CD14-positive monocyte (primary cell): ENCODE measurements at regions not wholly inside any gene's neighbourhood (a gene's known extent, or its start where the extent isn't known, plus 50 kb on each side); places are given as distances from the start of the nearest gene placed in this dataset.

Experiments used
- DNase-seq, 3 donors: peaks; one replicate each; pipeline ENCODE4 v3.0.0-alpha.2; 2011 to 2022
- H2AFZ ChIP-seq: 2 replicates; pipeline ENCODE4 v1.6.0; 2012; ENCODE audit warnings: mild to moderate bottlenecking, low read depth, low read length, inconsistent platforms; ENCODE audit not compliant: insufficient read depth, poor library complexity, severe bottlenecking
- H3K27ac ChIP-seq, 2 donors: 1 replicate in 1 of 2; 2 replicates in 1 of 2; pipeline ENCODE4 v1.5.1; 2012 to 2013; ENCODE audit warnings: low read length in 2 of 2, control low read depth in 1 of 2, inconsistent platforms in 1 of 2, low read depth in 1 of 2, mild to moderate bottlenecking in 1 of 2
- H3K27me3 ChIP-seq, 2 donors: one replicate each; pipeline versions ENCODE4 v1.6.0 to v1.6.1; 2011 to 2013; ENCODE audit warnings: low read length in 2 of 2; ENCODE audit not compliant: control insufficient read depth in 2 of 2, insufficient read depth in 2 of 2
- H3K36me3 ChIP-seq, 2 donors: replicated peaks in 1 of 2; 1 replicate in 1 of 2; 2 replicates in 1 of 2; pipeline versions ENCODE4 v1.5.1 to v1.6.1; 2012 to 2013; ENCODE audit warnings: low read length in 2 of 2, control low read depth in 1 of 2, inconsistent platforms in 1 of 2, mild to moderate bottlenecking in 1 of 2; ENCODE audit not compliant: insufficient read depth in 2 of 2, control insufficient read depth in 1 of 2
- H3K4me1 ChIP-seq, 2 donors: 1 replicate in 1 of 2; 2 replicates in 1 of 2; pipeline versions ENCODE4 v1.5.1 to v1.6.1; 2012 to 2013; ENCODE audit warnings: low read length in 2 of 2, control low read depth in 1 of 2, inconsistent platforms in 1 of 2, mild to moderate bottlenecking in 1 of 2, moderate library complexity in 1 of 2; ENCODE audit not compliant: insufficient read depth in 2 of 2, control insufficient read depth in 1 of 2
- H3K4me2 ChIP-seq: replicated peaks from 2 replicates; pipeline ENCODE3; 2012; ENCODE audit warnings: low read length, moderate library complexity, mild to moderate bottlenecking; ENCODE audit not compliant: poor library complexity, severe bottlenecking; ENCODE audit errors: extremely low read depth
- H3K4me3 ChIP-seq, 3 experiments: fragments of 200-600 bp in 1 of 3; sonication (generic) in 1 of 3; replicated peaks in 1 of 3; 1 replicate in 2 of 3; 2 replicates in 1 of 3; pipeline ENCODE4 v1.5.1; 2011 to 2013; ENCODE audit warnings: low read length in 3 of 3, mild to moderate bottlenecking in 3 of 3, control low read depth in 2 of 3, low read depth in 2 of 3, inconsistent platforms in 1 of 3, moderate library complexity in 1 of 3
- H3K79me2 ChIP-seq: 2 replicates; pipeline ENCODE4 v1.6.0; 2012; ENCODE audit warnings: mild to moderate bottlenecking, control low read depth, inconsistent platforms, low read length, moderate library complexity; ENCODE audit not compliant: insufficient read depth
- H3K9ac ChIP-seq: 2 replicates; pipeline ENCODE4 v1.6.0; 2017; ENCODE audit warnings: low read length, mild to moderate bottlenecking; ENCODE audit not compliant: insufficient read depth, poor library complexity, severe bottlenecking
- H3K9me3 ChIP-seq, 2 donors: replicated peaks in 1 of 2; 1 replicate in 1 of 2; 2 replicates in 1 of 2; pipeline versions ENCODE4 v1.5.1 to v1.6.1; 2012 to 2013; ENCODE audit warnings: low read length in 2 of 2, control low read depth in 1 of 2; ENCODE audit not compliant: control insufficient read depth in 1 of 2, insufficient read depth in 1 of 2
- H4K20me1 ChIP-seq: 2 replicates; pipeline ENCODE4 v1.6.0; 2012; ENCODE audit warnings: mild to moderate bottlenecking, low read length, control low read depth, moderate library complexity; ENCODE audit not compliant: insufficient read depth
- H3K27ac Mint-ChIP-seq, 7 donors: one replicate each; pipeline ENCODE4 v1.8.0; 2020; ENCODE audit warnings: mild to moderate bottlenecking in 7 of 7, mixed read lengths in 7 of 7, moderate library complexity in 6 of 7, inconsistent platforms in 2 of 7
- H3K27me3 Mint-ChIP-seq, 3 donors: one replicate each; pipeline ENCODE4 v1.8.0; 2021 to 2022; ENCODE audit warnings: low read depth in 3 of 3, mild to moderate bottlenecking in 3 of 3, mixed read lengths in 3 of 3, moderate library complexity in 3 of 3, inconsistent platforms in 1 of 3
- H3K36me3 Mint-ChIP-seq, 2 donors: one replicate each; pipeline ENCODE4 v1.8.0; 2020; ENCODE audit warnings: mixed read lengths in 2 of 2, inconsistent platforms in 1 of 2, mild to moderate bottlenecking in 1 of 2
- H3K4me1 Mint-ChIP-seq: one replicate; pipeline ENCODE4 v1.8.0; 2020; ENCODE audit warnings: mild to moderate bottlenecking, mixed read lengths
- H3K4me3 Mint-ChIP-seq, 2 donors: one replicate each; pipeline ENCODE4 v1.8.0; 2020; ENCODE audit warnings: mild to moderate bottlenecking in 2 of 2, mixed read lengths in 2 of 2, moderate library complexity in 1 of 2
- H3K9me3 Mint-ChIP-seq, 7 donors: one replicate each; pipeline ENCODE4 v1.8.0; 2020 to 2022; ENCODE audit warnings: mixed read lengths in 7 of 7, mild to moderate bottlenecking in 6 of 7, moderate library complexity in 6 of 7, inconsistent platforms in 2 of 7
- CTCF ChIP-seq: fragments of 200-600 bp; IDR thresholded peaks from one replicate; pipeline ENCODE4 v1.8.0; 2022; ENCODE audit warnings: antibody characterized with exemption, mild to moderate bottlenecking
- WGBS: methylation state at CpG from one replicate; pipeline ENCODE4 v1.1.5; 2013; ENCODE audit warnings: missing lambda C conversion rate; ENCODE audit not compliant: insufficient coverage; 5-methylcytosine and 5-hydroxymethylcytosine counted together
- intact Hi-C, 2 donors: fragments of 100-400 bp; cut with micrococcal nuclease; formaldehyde crosslinking; loops; one replicate each; pipeline versions ENCODE4 v1.15.0 to v1.15.1; 2023

- H3K27me3 ChIP-seq = peaks cover 0 to 3% of the 10 kb centered on the region in 2 donors
- Mint-ChIP-seq H3K36me3 (no peaks in the 10 kb centered on the region), H3K27me3 (peaks cover 7 to 20% (median 13%) of the 10 kb centered on the region in 3 donors), H3K9me3 (no peaks in the 10 kb centered on the region), H3K4me3 (no peak overlapping the region), H3K27ac (no peak overlapping the region), H3K4me1 (no peaks in the 10 kb centered on the region)
- H3K79me2 ChIP-seq = no peaks in the 10 kb centered on the region
- 89% methylated on average over 6 of the region's 11 CpGs for WGBS
- intact Hi-C loops = no loop called here
- H3K9me3 ChIP-seq = no peaks in the 10 kb centered on the region
- H3K27ac ChIP-seq = no peak overlapping the region
- TF ChIP-seq CTCF = no peak
- no peaks in the 10 kb centered on the region for H4K20me1 ChIP-seq
- H3K9ac ChIP-seq = no peak overlapping the region
- no peak overlapping the region for H3K4me3 ChIP-seq
- H3K4me1 ChIP-seq = no peaks in the 10 kb centered on the region
- no peaks in the 10 kb centered on the region for H3K36me3 ChIP-seq
- DNase-seq = no peak
- H2AFZ ChIP-seq = no peak overlapping the region
- H3K4me2 ChIP-seq = no peak overlapping the region
These were observed 82.2 kb downstream of the RBFOX3 start for GRCh38 chr17:79528592-79529125.

- WGBS = 75% methylated on average over 7 of the region's 9 CpGs
- H3K4me1 Mint-ChIP-seq = no peaks in the 10 kb centered on the region
- H3K9me3 ChIP-seq = no peaks in the 10 kb centered on the region
- no peak overlapping the region for H3K4me3 ChIP-seq
- H3K27ac ChIP-seq = no peak overlapping the region
- no peaks in the 10 kb centered on the region for H3K36me3 ChIP-seq
- H3K4me3 Mint-ChIP-seq = no peak overlapping the region
- no peaks in the 10 kb centered on the region for H3K9me3 Mint-ChIP-seq
- H4K20me1 ChIP-seq = no peaks in the 10 kb centered on the region
- H3K27me3 ChIP-seq = peaks cover 0 to 5% of the 10 kb centered on the region in 2 donors
- no peak for TF ChIP-seq CTCF
- H3K27ac Mint-ChIP-seq = no peak overlapping the region
- DNase-seq = no peak
- intact Hi-C loops = no loop called here
- no peak overlapping the region for H3K9ac ChIP-seq
- H3K79me2 ChIP-seq = no peaks in the 10 kb centered on the region
- H3K27me3 Mint-ChIP-seq = peaks cover 7 to 18% (median 11%) of the 10 kb centered on the region in 3 donors
- H3K36me3 Mint-ChIP-seq = no peaks in the 10 kb centered on the region
- no peak overlapping the region for H2AFZ ChIP-seq
- H3K4me1 ChIP-seq = no peaks in the 10 kb centered on the region
- no peak overlapping the region for H3K4me2 ChIP-seq
These were observed 83.5 kb downstream of the RBFOX3 start for GRCh38 chr17:79527306-79527705.
